ENCODE measurements at regions not wholly inside any gene's neighbourhood (a gene's known extent, or its start where the extent isn't known, plus 50 kb on each side); places are given as distances from the start of the nearest gene placed in this dataset.
A peak's percentile ranks its signal among the peaks of the same experiment; 100 is the strongest.

GRCh38 chr6:1068905-1069304 lies 243.0 kb upstream of the FOXQ1 start:
- peak overlapping the region in 1 of 3 experiments; percentile 11 for H3K27ac Mint-ChIP-seq
- TF ChIP-seq CTCF (IDR thresholded peaks at IDR 0.05; ENCODE audit: unreplicated experiment in 3 of 3) = no peak
- no peaks in the 10 kb centered on the region for H3K9me3 Mint-ChIP-seq
- no peaks in the 10 kb centered on the region for H3K36me3 Mint-ChIP-seq (ENCODE audit: low read depth)
- peaks cover 5% of the 10 kb centered on the region for H3K27me3 Mint-ChIP-seq (ENCODE audit: low read depth)
- no peak overlapping the region for H3K4me3 Mint-ChIP-seq
- H3K4me1 Mint-ChIP-seq = peaks cover 12% of the 10 kb centered on the region

GRCh38 chr6:1068068-1068467 lies 243.8 kb upstream of the FOXQ1 start:
- no peak for TF ChIP-seq CTCF (IDR thresholded peaks at IDR 0.05; ENCODE audit: unreplicated experiment in 3 of 3)
- no peaks in the 10 kb centered on the region for H3K36me3 Mint-ChIP-seq (ENCODE audit: low read depth)

GRCh38 chr6:1067346-1067745 lies 244.6 kb upstream of the FOXQ1 start:
- peaks cover 8% of the 10 kb centered on the region for H3K27me3 Mint-ChIP-seq (ENCODE audit: low read depth)
- no peak for TF ChIP-seq CTCF (IDR thresholded peaks at IDR 0.05; ENCODE audit: unreplicated experiment in 3 of 3)
- no peak overlapping the region for H3K4me3 Mint-ChIP-seq
- H3K27ac Mint-ChIP-seq = no peak overlapping the region
- no peaks in the 10 kb centered on the region for H3K36me3 Mint-ChIP-seq (ENCODE audit: low read depth)
- H3K4me1 Mint-ChIP-seq = peaks cover 18% of the 10 kb centered on the region
- H3K9me3 Mint-ChIP-seq = no peaks in the 10 kb centered on the region

More at GRCh38 chr6:1068068-1068467, 243.8 kb upstream of the FOXQ1 start:
- no peak overlapping the region for H3K27ac Mint-ChIP-seq
- peaks cover 18% of the 10 kb centered on the region for H3K4me1 Mint-ChIP-seq
- H3K9me3 Mint-ChIP-seq = no peaks in the 10 kb centered on the region
- H3K27me3 Mint-ChIP-seq (ENCODE audit: low read depth) = peaks cover 8% of the 10 kb centered on the region
- no peak overlapping the region for H3K4me3 Mint-ChIP-seq

- Mint-ChIP-seq H3K27ac (no peak overlapping the region), H3K9me3 (no peaks in the 10 kb centered on the region), H3K36me3 (ENCODE audit: low read depth) (no peaks in the 10 kb centered on the region), H3K4me3 (no peak overlapping the region), H3K27me3 (ENCODE audit: low read depth) (peaks cover 8% of the 10 kb centered on the region), H3K4me1 (peaks cover 18% of the 10 kb centered on the region)
- no peak for TF ChIP-seq CTCF (IDR thresholded peaks at IDR 0.05; ENCODE audit: unreplicated experiment in 3 of 3)
Observed at GRCh38 chr6:1066449-1067090, 245.3 kb upstream of the FOXQ1 start.

- Mint-ChIP-seq H3K4me1 (peaks cover 18% of the 10 kb centered on the region), H3K9me3 (no peaks in the 10 kb centered on the region), H3K4me3 (no peak overlapping the region), H3K36me3 (ENCODE audit: low read depth) (no peaks in the 10 kb centered on the region), H3K27ac (no peak overlapping the region), H3K27me3 (ENCODE audit: low read depth) (peaks cover 8% of the 10 kb centered on the region)
- no peak for TF ChIP-seq CTCF (IDR thresholded peaks at IDR 0.05; ENCODE audit: unreplicated experiment in 3 of 3)
Observed at GRCh38 chr6:1065986-1066385, 245.9 kb upstream of the FOXQ1 start.

- Mint-ChIP-seq H3K4me3 (no peak overlapping the region), H3K27ac (no peak overlapping the region), H3K36me3 (ENCODE audit: low read depth) (no peaks in the 10 kb centered on the region), H3K9me3 (no peaks in the 10 kb centered on the region), H3K4me1 (peaks cover 9% of the 10 kb centered on the region), H3K27me3 (ENCODE audit: low read depth) (peaks cover 8% of the 10 kb centered on the region)
- TF ChIP-seq CTCF (IDR thresholded peaks at IDR 0.05; ENCODE audit: unreplicated experiment in 3 of 3) = no peak
Observed at GRCh38 chr6:1063671-1064355, 248.1 kb upstream of the FOXQ1 start.

Measured in nephron (organoid).